GM18907 (cell line): ENCODE measurements at regions not wholly inside any gene's neighbourhood (a gene's known extent, or its start where the extent isn't known, plus 50 kb on each side); places are given as distances from the start of the nearest gene placed in this dataset.
"Not testable (repeated sequence)": the region's sequence is repeated elsewhere in the genome, so short reads cannot be mapped to it uniquely, and the experiment has no call there.

ENCODE experiments used
- ATAC-seq: cut with Tn5 transposase; IDR thresholded peaks from one replicate; pipeline ENCODE4 v1.9.1; 2021; ENCODE audit warnings: mild to moderate bottlenecking, moderate library complexity; ENCODE audit not compliant: unreplicated experiment

GRCh38 chr5:66348387-66349125 lies 204.5 kb downstream of the SREK1 start:
- ATAC-seq, result no peak

DNA sequence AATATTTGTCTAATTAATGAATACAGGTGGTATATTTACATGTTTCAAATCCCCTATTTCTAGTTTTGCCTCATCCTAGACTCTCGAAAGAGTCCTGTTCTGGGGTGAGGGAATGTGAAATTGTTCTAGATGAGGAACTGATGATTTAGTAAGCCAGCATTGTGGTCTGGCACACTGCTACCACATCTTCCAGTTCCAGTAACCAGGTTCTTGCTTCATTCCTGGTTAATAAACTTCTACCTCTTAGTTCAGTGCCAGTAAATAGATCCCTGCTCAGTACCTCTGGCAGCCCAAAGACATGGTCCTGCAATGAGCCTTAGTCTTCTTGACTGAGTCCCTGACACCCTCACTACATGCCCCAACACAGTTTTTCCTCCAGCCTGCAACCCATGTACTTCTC lies 207.7 kb downstream of the SREK1 start:
- no peak for ATAC-seq

GRCh38 chr5:66353186-66353585 lies 209.1 kb downstream of the SREK1 start:
- ATAC-seq, result no peak

- ATAC-seq, result no peak
Observed at GRCh38 chr5:66354422-66354821, 210.3 kb downstream of the SREK1 start.

- no peak for ATAC-seq
Observed at GRCh38 chr5:66356011-66356565, 212.0 kb downstream of the SREK1 start.

DNA sequence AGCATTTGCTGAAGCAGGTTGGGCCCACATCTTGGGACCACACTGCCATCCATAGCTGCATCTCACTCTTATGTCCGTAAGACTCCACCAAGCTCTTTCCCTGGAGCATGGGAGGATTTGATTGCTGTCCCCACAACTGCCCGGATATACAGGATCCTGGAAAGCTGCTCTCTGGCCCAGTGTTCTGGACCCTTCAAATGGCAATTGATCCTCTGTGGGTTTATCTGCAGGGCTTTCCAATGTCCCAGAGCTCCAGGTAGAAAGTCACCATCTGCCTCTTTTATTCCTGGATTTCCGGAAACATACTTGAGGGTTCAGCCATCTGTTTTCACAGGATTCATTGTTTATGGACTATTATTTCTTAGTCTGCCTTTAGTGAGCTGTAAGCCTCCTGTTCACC lies 214.6 kb downstream of the SREK1 start:
- ATAC-seq, result no peak

- no peak for ATAC-seq
Observed at GRCh38 chr5:66361070-66361469, 217.0 kb downstream of the SREK1 start.

DNA sequence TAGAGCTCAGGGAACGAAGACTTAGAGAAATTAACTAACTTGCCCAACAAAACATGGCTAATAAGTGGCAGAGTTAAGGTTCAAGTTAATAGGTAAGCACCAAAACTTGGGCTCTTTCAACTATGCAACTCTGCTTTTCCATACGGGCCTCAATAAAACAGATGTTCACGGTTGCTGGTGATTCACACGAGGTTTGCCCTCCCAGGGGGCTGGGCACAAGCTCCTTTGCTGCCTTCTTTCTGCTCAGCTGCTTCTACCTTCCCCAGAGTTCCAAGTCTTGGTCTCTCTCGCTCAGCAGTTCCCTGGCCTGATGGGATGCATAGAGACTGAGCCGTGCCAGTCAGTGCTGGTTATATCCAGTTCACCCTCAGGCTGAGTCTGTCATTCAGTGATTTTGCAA lies 217.9 kb downstream of the SREK1 start:
- no peak for ATAC-seq

DNA sequence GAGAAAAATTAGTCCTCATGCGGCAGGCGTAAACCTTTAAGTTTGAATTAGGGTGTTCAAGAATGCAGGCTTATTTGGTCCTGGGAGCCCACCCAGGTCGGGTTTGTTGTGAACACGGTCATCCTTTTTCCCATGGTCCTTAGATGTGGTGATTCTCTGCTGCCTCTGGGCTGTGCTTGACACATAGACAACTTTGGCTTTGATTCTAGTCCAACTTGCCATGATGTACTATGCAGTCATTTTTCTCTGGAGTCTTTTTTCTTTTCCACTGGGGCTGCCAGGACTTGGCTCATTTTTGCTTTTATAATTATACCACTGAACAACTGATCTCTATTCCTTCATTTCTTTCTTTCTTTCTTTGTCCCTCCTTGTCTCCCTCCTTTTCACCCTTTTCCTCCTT lies 218.6 kb downstream of the SREK1 start:
- no peak for ATAC-seq

GRCh38 chr5:66363097-66363496 lies 219.0 kb downstream of the SREK1 start:
- no peak for ATAC-seq

DNA sequence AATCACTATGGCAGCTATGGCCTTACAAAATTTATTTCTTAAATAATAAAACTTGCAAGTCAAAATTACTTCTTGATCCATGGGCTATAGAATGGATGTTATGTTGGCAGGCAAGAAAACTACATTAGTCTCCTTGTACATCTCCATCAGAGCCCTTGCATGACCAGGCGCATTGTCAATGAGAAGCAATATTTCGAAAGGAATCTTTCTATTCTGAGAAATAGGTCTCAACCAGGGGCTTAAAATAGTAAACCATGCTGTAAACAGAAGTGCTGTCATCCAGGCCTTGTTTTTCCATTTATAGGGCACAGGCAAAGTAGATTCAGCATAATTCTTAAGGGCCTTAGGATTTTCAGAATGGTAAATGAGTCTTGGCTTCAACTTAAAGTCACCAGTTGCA lies 220.1 kb downstream of the SREK1 start:
- no peak for ATAC-seq

DNA sequence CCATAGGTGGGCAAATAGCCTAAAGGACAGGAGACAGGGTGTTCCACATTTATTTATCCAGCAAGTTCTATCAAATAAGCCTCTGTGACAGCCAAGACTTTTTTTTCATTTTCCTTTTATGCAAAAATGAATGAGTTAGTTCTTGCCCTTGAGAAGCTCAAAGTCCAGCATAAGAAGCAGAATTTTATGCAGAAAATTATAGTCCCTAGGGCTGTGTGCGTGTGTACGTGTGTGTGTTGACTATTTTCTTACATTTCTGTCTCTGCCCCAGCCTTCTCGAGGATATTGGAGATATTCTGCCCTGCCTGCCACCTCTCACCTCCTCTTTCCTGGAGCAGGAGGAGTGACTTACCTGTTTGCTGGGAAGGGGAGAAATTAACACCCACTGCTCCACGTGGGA lies 221.9 kb downstream of the SREK1 start:
- ATAC-seq, result no peak

GRCh38 chr5:66367814-66368541 lies 223.9 kb downstream of the SREK1 start:
- ATAC-seq, result no peak

DNA sequence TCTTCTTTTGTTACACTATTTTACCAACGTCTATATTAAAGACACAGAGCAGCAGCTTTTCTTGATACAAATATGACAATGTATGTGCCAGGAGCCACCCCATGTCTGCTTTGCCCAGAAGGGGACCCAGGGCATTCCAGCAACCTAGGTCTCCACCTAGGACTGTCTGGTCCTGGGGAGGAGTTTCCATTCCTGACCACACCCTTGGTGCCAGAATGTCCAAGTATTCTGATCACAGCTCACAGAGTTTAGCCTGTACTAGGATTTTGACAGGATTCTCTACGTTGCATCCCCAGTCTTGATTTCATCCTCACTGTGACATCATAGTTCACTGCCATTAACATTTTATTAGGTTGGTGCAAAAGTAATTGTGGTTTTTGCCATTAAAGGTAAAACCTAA lies 224.7 kb downstream of the SREK1 start:
- no peak for ATAC-seq

DNA sequence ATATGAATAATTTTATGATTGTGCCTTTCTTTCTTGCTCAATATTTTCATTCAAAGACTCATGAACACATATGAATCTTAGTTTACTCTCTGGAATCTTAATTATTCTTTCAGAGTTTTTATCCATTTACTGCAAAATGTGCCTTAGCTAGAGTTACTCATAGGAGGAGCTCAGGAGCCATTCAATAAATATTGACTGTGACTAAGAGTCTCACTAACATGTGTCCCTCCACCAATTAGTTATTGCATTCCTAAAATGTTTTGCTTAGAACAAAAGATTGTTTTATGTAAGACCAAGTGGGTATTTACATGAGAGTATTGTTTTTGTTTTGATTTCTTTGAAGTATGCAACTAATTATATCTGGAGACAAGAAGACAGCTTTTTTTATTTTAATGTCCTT lies 218.4 kb upstream of the MAST4 start:
- ATAC-seq, result no peak

GRCh38 chr5:66378407-66378806 lies 217.8 kb upstream of the MAST4 start:
- ATAC-seq, result no peak

GRCh38 chr5:66382152-66382551 lies 214.0 kb upstream of the MAST4 start:
- no peak for ATAC-seq

- ATAC-seq, result not testable (repeated sequence)
Observed at GRCh38 chr5:66405145-66405544, 191.0 kb upstream of the MAST4 start.

GRCh38 chr5:66406761-66407336 lies 189.3 kb upstream of the MAST4 start:
- ATAC-seq, result no peak

DNA sequence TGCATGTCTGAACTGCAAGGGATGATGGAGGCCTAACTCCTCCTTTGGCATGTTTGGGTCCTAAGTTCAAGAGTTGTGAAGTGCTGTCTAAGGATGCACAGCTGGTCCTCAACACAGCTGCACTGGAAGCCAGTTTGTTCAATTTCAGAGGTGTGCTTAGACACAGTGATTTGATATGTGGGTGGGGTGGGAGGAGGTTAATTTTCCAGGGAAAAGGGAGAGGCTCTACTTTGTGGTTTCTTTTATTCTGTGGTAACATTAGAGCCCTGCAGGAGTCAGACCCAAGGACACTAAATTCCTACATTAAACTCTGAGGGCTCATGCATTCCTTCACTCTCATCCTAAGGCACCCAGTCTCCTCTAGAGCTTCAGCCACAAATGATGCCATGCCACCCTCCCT lies 188.4 kb upstream of the MAST4 start:
- no peak for ATAC-seq

DNA sequence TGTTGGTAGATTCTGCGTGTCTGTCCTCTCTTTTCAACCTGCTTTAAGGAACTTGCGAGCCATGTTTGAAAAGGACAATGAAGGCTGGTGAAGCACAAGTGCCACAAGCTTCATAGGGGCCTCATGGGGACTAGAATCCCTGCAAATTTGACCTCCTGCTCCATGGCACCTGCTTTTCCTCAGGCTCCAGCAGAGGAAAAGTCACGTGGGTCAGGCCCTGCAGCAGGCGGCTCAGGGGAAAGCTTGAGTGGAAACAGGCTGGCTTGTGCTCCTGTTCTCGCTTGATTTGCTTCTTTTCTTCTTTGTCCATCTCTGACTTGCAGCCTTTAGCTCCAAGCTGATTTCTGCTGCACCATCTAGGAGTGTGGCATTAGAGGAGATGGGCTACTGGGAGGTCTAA lies 187.6 kb upstream of the MAST4 start:
- no peak for ATAC-seq

DNA sequence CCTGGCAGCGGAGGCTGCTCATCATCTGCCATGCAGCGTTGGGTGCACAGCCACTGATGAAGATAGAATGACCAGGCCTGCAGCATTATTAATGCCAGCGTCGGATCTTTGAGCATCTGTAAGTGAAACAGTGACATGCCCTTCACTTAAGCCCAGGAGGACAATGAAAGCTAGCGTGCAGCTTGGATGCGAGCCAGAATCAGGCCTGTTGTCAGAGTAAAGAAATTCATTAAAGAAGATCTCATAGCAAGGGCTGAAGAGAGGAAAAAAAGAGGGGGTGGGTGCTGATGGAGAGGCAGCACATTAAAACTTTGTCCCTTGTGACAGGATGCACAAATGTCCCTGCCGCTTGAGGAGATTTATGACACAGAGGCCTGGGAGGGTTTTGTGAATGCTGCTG lies 186.1 kb upstream of the MAST4 start:
- ATAC-seq, result no peak
